GM21717 (cell line): ENCODE measurements at regions not wholly inside any gene's neighbourhood (a gene's known extent, or its start where the extent isn't known, plus 50 kb on each side); places are given as distances from the start of the nearest gene placed in this dataset.
"Not testable (repeated sequence)": the region's sequence is repeated elsewhere in the genome, so short reads cannot be mapped to it uniquely, and the experiment has no call there.

Experiments used
- ATAC-seq: cut with Tn5 transposase; IDR thresholded peaks from one replicate; pipeline ENCODE4 v1.9.1; 2021; ENCODE audit warnings: mild to moderate bottlenecking, moderate library complexity; ENCODE audit not compliant: unreplicated experiment

- no peak for ATAC-seq
Observed at GRCh38 chr11:122604621-122605020, 50.9 kb upstream of the UBASH3B start.

- ATAC-seq: no peak
Observed at GRCh38 chr11:122601141-122602125, 54.1 kb upstream of the UBASH3B start.

GRCh38 chr11:122600290-122600689 is 55.2 kb upstream of the UBASH3B start:
- ATAC-seq: no peak

GRCh38 chr11:122599434-122599833 is 56.1 kb upstream of the UBASH3B start:
- no peak for ATAC-seq

GRCh38 chr11:122598971-122599370 is 56.6 kb upstream of the UBASH3B start:
- no peak for ATAC-seq

GRCh38 chr11:122597511-122597910 is 58.0 kb upstream of the UBASH3B start:
- no peak for ATAC-seq

- ATAC-seq: no peak
Observed at GRCh38 chr11:122594986-122595645, 60.4 kb upstream of the UBASH3B start.

- ATAC-seq: no peak
Observed at GRCh38 chr11:122593473-122594420, 61.8 kb upstream of the UBASH3B start.

- ATAC-seq: no peak
Observed at GRCh38 chr11:122592641-122593040, 62.9 kb upstream of the UBASH3B start.

GRCh38 chr11:122584670-122585069 is 70.9 kb upstream of the UBASH3B start:
- ATAC-seq: no peak

- not testable (repeated sequence) for ATAC-seq
Observed at GRCh38 chr11:122580071-122580470, 75.5 kb upstream of the UBASH3B start.

GRCh38 chr11:122578171-122578825 is 77.2 kb upstream of the UBASH3B start:
- ATAC-seq: no peak

- ATAC-seq: no peak
Observed at GRCh38 chr11:122572592-122572991, 82.9 kb upstream of the UBASH3B start.

GRCh38 chr11:122563761-122564160 is 91.8 kb upstream of the UBASH3B start:
- no peak for ATAC-seq

- ATAC-seq: no peak
Observed at GRCh38 chr11:122559734-122560382, 95.7 kb upstream of the UBASH3B start.

- ATAC-seq: not testable (repeated sequence)
Observed at GRCh38 chr11:122559218-122559617, 96.3 kb upstream of the UBASH3B start.

GRCh38 chr11:122557163-122557562 is 98.4 kb upstream of the UBASH3B start:
- not testable (repeated sequence) for ATAC-seq

- no peak for ATAC-seq
Observed at GRCh38 chr11:122556605-122557004, 98.9 kb upstream of the UBASH3B start.

GRCh38 chr11:122538060-122538459 is 117.5 kb upstream of the UBASH3B start:
- no peak for ATAC-seq

- ATAC-seq: no peak
Observed at GRCh38 chr11:122524898-122525297, 130.6 kb upstream of the UBASH3B start.
